GOT3 (cell line): ENCODE measurements at regions not wholly inside any gene's neighbourhood (a gene's known extent, or its start where the extent isn't known, plus 50 kb on each side); places are given as distances from the start of the nearest gene placed in this dataset.

Experiments used
- DNase-seq: peaks from one replicate; lab custom pipeline; 2025; ENCODE audit warnings: mixed read lengths; lab: John Stamatoyannopoulos, UW

DNA sequence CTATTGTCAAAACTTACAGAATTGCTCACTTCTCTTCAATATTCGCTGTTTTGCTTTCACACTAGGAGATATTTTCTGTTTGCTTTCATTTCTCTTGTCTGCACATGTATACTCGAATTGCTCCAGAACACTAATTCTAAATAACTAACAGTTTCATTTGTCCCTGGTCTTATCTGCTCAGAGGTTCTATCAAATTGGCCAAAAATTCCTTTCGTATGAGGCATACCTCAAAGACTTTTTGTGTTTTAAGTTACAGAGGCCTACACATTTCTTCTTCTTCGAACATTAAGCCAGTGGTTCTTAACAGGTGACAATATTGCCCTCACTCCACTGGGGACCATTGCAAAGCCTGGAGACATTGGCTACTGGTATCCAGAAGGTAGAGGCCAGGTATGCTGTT lies 1314.6 kb downstream of the EFNB2 start:
- no peak for DNase-seq

DNA sequence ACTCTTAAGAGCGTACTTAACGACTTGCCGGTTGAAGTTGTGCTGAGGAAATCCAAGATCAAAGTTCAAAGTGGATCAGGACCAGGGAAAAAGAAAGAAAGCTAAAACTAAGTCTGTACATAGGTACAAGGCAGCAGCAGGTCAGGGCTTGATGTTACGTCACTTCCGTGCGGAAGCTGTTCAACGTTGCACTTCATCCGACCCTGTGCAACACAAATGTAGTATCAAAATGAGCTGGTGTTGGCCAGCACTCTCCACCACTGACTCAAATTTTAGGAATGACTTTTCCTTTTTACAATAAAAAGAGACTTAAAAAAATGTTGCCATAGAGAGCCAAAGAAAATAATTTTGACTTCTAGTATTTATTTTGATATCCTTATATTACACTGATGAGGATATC lies 1315.4 kb downstream of the EFNB2 start:
- DNase-seq: no peak

DNA sequence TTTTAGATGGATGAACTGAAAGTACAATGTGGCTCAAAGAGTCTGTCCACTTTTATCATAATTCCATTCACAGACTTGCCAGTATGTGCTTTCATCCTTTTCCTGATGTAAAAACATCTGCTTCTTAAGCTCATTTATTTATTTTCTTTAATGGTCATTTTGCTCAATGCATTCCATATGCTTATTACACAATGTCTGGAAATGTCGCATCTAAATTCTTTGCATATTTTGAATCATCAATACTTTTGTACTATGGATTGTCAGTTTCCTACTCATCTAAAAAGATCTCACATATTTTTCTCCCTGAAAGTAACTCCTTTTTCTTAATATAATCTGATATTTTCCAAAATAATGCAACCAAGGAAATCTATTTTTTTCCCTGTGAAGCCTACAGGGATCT lies 1315.8 kb downstream of the EFNB2 start:
- DNase-seq: no peak

DNA sequence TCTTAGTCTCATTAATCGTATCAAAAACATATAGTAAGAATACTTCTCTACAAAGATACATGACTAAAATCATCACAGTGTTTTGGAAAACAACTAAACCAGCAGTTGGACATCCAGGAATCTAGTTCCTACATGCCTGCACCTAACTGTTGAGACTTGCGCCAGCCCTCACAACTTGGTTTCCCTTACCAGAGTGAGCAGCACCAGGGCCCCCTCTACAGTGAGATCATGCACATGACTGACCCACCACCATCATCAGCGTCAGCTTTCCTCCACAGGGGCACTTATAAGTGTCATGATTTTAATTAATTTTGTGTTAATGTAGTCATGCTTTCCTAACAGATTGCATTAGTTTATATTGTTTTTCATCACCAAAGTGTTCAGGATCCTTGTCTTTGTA lies 1322.0 kb downstream of the EFNB2 start:
- DNase-seq: no peak

DNA sequence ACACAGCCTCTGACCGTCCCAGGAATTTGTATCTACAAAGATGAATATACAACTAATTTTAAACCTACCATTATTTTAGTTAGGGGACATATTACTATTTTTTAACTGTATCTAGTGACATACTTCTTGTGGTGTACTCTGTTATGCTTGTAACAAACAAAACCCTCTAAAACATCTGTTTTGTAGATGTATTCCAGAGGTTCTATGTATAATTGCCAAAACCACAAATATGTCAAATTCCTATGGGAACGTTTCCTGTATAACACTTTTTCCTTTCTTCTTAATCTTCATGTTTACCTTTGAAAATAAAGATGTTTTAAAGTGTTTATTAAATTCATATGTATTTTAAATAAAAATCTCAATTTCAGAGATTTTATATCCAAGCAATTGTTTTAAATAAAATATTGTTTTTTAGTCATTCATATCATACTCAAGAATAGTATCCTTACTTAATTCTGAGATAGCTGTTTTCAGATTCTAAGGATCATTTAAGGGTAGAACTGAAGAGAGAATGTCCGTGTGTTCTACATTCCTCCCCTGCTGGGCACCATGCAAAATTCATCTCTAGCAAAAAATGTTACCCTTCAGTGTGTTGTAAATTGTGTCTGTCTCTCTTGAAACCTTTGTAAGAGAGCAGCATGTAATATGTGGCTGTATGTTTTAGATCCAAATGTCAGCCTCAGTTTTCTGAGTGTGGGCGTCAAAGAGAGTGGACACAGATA lies 1327.7 kb downstream of the EFNB2 start:
- DNase-seq: no peak

DNA sequence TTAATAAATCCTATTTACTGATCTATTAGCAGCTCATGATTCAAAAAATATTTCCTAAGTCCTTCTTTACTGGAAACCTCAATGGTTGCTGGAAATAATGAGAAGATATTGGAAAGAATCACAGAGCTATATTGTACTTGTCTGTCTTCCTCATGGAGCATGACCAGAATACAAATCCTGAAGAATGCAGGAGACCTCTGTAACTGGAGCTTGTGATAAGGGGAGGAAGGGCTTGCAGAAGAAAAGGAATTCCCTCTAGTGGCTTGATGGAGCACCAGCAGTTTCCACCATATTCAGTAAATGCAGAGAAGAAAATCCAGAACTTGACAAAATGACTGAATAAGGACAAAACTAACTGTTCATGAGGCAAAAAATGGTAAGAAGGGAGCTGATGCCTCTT lies 1333.1 kb downstream of the EFNB2 start:
- DNase-seq: no peak

DNA sequence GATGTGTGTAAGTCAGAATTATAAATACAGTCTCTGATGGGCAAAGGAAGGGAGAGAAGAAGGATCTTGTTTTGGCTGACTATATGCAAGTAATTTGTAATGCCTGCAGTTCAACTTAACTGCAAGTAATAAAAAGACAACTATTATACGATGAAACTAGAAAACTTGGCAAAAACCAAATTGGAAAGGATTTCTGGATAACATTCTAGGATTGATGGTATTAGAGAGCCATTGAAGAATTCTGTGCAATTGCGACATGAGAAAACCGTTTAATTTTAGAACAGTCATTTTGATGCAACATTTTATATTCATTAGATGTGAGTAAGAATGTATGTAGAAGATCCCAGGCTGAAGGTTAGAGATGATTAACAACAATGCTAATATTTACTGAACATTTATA lies 1334.1 kb downstream of the EFNB2 start:
- DNase-seq: no peak

DNA sequence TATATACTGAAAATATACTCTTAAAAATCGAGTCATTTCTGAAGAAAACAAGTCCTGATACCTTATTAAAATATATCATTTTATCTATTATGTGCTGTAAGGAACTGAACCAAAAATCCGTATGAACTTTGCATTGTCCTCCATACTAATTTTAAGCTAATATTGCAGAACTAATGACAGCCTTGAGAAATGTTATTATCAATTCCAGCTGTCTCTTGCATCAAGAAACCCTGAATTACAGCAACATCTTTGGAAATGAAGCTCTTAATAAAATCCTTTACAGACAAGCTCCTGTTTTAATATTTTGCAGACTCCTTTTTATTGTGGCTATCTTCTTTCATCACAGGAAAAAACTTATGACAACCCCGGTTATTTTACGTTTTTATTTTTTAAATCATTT lies 1335.3 kb downstream of the EFNB2 start:
- DNase-seq: no peak

DNA sequence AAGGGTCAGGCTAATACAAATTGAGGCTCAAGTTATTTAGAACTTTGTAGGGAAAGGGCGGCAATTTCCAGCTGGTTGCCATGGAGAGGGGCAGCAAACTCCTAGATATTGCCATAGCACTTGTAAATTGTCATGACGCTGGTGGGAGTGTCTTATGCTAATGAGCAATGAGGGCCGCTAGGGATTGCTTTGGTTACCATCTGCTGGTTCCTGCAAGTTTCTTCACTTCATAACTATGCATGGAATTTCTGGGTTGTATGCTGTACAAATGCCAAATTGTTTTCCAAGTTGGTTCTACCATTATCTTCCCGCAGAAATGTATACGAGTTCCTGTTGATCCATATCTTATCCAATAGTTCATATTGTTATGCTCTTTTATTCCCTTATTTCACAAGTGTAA lies 1339.4 kb downstream of the EFNB2 start:
- DNase-seq: no peak

DNA sequence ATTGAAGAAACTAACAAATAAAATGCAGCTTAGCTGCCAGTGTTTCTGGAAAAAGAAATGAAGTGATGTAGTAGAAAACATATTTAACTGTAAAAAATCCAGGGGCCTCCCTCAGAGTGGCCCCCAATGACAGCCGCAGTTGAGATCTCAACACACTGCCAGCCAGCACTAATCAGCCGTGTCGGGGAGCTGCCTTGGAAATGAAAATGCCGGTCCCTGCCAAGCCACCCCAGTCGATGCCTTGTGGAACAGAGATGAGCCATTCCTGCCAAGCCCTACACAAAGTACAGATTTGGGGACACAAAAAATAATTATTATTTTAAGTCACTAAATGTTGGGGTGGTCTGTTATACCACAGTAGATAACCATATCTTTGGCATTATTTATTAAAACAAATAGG lies 1342.4 kb downstream of the EFNB2 start:
- DNase-seq: no peak

DNA sequence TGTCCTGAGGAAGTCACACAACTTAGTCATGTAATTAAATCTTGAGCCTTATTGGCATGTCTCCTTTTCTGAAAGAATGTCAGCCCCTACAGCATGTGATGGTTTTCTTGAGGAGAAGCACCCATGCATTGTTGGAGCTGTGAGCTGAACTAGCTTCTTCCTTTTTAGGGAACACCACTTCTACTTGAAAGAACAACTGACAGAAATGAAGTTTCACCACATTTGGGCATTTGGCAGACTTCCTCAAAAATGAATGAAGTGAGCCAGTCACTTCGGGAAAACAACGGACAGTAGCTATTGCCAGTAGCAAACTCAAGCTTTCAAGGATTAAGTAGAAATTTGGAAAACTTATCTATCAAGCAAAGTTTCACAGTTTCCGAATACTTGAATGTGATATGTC lies 1351.3 kb downstream of the EFNB2 start:
- no peak for DNase-seq

DNA sequence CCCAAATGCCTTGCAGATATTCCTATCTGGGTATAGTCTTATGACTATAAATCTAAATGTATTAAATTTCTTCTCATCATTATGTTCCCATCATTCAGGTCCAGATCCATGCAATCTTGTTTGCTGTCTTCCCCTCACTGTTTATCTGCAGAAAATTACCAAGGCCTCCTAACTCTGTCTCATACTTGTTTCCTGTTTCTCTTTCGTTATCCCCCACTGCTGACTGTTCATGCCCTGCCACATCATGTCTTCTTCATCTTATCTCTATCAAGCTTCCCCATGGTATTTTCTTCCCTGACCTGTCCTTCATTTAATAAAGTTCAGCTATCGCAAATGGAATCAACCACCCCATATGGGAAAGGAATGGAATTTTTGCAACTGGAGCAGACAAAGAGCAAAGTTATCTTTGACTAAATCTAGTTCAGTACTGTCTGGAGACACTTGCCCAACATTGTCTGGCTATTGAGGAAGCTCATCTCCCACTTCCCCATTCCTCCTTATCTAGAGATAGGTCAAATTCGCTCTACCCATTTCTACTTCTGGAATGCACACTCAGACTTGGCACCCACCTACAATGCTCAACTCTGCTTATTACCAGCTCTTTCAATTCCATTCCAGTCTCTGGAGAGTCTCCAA lies 1358.1 kb downstream of the EFNB2 start:
- no peak for DNase-seq

DNA sequence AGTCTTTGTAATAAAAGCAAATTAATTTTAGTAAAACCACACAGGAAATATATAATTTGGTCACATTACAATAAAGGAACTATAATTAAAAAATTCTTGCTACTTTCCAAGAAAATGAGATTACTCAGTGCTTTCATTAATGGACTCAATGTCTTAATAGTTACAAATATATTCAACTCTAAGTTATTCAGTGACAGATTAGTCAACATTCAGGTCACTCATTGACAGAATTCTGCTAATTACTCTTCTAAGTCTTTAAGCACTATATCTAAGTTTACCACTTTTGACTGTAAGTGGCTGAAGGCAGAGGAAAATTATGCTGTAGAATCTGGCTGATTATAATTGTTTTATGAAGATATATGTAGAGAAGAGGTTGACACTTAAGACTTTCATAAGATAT lies 1365.0 kb downstream of the EFNB2 start:
- DNase-seq: no peak

DNA sequence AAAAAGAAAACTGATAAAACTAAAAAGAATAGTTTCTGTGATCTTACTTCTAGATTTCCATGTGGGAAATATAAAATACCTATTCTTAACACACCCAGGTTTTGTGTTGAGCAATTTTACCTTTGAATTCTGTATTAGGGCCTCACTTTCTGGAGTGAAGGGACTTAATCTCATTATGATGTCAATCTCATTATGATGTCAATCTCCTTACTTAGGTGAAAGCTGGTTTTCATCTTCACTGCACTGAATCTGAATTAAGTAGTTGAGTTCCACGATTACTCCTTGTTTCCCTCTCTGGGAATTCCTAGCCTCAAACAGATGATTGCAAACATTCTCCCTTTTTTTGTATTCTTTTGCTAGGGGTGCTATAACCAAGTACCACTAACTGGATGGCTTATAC lies 1367.2 kb downstream of the EFNB2 start:
- DNase-seq: no peak

DNA sequence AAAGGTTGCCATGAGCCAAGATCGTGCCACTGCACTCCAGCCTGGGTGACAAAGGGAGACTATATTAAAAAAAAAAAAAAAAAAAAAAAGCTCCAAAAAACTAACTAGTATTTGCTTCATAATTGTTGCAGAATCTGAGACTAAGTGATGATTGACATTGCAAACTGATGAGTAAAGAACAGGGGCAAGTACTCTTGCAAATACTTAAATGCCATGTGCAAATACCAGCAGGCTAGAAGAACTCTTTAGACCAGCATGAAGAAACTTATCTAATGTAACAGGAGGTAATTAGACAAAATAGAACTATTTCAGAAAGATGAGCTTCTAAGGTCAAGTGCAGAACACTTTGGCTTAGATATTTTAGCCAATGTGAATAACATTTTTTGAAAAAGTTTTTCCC lies 1368.1 kb downstream of the EFNB2 start:
- no peak for DNase-seq

DNA sequence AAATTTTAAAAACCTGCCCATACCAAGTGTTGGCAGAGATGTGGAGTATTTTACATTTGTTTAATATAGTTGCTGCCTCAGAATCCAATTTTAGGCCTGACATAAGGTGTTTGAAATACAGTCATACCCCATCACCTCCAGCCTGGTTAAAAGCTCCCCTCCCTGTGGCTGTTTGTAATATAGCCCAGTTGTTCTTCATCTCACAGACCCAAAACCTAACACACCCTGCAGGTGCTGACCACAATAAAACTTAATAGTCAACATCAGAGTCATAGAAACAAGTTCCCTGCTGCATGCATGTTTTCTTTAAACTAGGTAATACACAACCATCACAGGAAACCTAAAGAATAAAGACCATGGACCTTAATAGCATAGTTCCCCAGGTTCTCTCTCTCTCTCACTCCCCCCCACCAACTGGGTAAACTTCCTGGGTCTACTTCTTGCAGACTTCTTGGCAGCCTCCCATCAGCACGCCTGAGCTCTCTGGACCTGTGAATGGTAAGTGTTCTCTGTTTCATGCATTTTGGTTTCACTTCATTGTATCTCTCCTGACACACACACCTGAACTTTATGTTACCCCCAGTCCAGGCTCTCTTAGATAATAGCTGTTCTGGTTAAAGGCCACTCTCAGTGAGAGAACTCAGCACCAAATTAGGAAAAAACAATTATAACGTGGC lies 1369.9 kb downstream of the EFNB2 start:
- DNase-seq: no peak

DNA sequence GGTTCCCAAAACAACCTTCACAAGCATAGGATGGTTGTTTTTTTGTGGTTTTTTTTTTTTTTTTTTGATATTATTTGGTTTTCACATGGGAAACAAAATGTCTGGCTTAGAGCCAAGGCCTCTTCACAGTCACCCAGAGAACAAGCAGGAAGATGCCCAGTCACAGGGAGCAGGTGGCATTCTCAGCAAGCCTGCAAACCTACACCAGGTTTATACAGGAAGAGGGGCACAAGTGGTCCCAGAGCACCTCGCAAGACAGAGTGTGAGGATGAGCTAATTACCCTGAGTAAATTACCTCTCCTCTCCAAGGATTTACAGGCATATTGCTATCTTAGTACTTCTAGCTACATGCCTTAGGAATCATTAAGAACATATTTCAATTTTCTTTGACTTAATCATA lies 1375.6 kb downstream of the EFNB2 start:
- no peak for DNase-seq

DNA sequence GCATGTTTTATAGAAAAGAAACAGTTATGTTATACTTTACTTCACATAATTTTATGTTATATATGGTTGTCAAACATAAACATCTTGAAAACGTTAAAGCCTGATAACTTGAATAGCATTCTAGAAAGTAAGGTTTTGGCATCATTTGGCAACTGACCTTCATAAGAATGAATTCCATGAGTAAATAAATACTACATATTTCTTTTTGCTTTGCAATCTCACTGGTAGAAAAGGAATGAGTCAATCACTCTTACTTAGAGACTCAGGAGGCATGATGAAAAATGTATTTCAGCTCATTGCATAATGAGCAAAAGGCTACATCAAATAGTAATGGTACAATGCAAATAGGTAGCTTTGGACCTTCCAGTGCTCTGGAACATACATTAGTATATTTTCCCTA lies 1381.9 kb downstream of the EFNB2 start:
- DNase-seq: no peak

DNA sequence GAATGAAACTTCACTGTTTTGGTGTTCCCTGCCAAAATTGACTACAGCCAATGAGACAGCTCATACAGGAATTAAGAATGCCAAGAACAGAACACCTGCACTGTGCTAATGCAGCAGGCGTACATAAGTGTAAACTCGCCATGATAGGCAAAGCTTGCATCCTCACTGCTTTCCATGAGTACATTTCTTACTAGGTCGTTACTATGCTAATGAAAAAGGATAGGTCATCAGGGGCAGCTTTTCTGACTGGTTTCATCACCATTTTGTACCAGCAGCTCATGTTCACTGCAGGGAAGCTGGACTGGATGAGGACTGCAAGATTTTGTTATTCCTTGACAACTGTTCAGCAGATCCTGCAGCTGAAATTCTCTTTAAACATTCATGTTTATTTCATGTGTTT lies 1383.8 kb downstream of the EFNB2 start:
- DNase-seq: no peak

DNA sequence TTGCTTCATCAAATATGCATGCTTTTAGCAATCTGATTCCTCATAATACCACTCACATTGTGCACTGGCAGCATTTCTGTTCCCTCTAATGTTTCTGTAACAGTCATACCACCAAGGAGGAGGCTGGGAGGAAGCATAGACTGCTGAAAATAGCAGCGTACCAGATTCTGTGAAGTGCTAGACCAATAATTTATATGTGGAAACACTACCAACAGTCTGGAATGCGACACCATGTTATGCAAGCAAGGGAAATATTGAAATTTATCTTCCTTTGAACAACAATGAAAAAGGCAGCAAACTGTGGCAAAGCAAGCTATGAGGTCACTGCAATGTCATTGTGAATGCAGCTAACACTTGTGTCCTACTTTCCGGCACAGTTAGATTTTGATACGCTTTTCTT lies 1388.0 kb downstream of the EFNB2 start:
- DNase-seq: no peak

DNA sequence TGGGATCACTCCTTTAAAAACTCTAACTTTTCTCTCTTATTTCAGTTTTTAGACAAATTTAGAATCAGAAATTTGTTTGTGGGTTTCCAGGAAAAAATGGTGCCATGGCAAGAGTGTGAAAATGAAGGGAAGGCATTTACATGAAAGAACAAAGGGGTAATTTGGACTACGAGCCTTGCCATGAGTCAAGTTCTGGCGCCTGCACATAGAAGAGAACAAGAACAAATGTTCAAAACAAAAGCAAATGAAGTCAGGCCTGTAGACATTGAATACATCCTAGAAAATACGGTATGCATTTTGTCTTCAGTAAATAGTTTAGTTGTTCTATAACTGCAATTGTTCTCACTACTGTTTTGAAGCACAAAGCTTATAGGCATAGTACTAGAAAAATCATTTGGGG lies 1390.5 kb downstream of the EFNB2 start:
- DNase-seq: no peak

DNA sequence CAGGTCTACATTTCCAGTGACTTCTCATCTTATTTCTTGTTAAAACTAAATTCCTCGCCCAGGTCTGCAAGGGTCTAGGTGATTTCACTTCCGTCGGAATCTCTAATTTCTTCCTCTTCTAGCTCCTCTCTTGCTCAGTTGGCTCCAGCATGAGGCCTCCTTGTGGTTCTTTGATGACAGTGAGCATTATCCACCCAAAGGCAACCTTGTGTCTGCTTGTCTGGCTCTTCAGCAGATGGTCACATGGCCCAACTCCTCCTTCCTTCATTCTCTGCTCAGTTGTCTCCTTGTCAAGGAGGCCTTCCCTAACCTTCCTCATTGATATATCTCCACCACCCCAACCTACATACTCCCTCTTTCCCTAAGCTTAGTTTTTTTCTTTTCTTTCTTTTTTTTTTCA lies 1391.4 kb downstream of the EFNB2 start:
- DNase-seq: no peak

DNA sequence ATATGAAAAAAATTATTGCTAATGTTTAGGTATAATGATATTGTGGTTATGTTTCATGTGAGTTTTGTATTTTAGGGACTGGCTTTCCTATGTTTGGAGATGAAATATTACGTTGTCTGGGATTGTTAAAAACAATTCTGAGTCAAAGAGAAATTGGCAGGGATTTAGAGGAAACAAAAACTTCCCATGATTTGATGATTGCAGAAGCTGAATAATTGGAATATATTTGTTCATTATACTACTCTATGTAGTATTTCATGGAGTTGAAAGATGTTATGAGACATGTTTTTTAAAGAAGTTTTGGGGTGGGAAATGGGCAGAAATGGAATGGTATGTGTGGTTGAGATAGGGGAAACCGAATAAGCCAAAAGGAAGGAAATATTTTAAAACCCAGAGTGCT lies 1392.9 kb downstream of the EFNB2 start:
- DNase-seq: no peak
